Esophagus squamous epithelium (tissue), 4 donors: ENCODE measurements at regions not wholly inside any gene's neighbourhood (a gene's known extent, or its start where the extent isn't known, plus 50 kb on each side); places are given as distances from the start of the nearest gene placed in this dataset.

Source experiments
- CTCF ChIP-seq, 6 experiments: fragments of 450-650 bp in 4 of 6; fragments of 200-600 bp in 2 of 6; sonication (generic) in 2 of 6; IDR thresholded peaks; one replicate each; pipeline ENCODE4 v1.5.1; 2016 to 2019; ENCODE audit warnings: antibody characterized with exemption in 6 of 6, mild to moderate bottlenecking in 4 of 6, moderate library complexity in 4 of 6
- POLR2A ChIP-seq, 4 donors: fragments of 450-650 bp; IDR thresholded peaks; one replicate each; pipeline ENCODE4 v1.6.1; 2017; ENCODE audit warnings: antibody characterized with exemption in 4 of 4, mild to moderate bottlenecking in 4 of 4, moderate library complexity in 3 of 4

GRCh38 chrX:13897566-13897965, 80.7 kb upstream of the GPM6B start:
- no peak for TF ChIP-seq CTCF (IDR thresholded peaks at IDR 0.05)
- no peak for TF ChIP-seq POLR2A (IDR thresholded peaks at IDR 0.05)
